T-helper 2 cell treated with Interferon-gamma antibody and Interleukin-4, amounts not matched to agents 5 μg/mL and 100 μg/mL, for 36 hours (primary cell): ENCODE measurements at regions not wholly inside any gene's neighbourhood (a gene's known extent, or its start where the extent isn't known, plus 50 kb on each side); places are given as distances from the start of the nearest gene placed in this dataset.

Experiments used
- DNase-seq: peaks from one replicate; pipeline ENCODE4 v3.0.0; 2021; ENCODE audit warnings: low spot score
- H3K27ac Mint-ChIP-seq: one replicate; pipeline ENCODE4 v1.8.0; 2021; ENCODE audit warnings: mild to moderate bottlenecking, mixed read lengths
- H3K27me3 Mint-ChIP-seq: one replicate; pipeline ENCODE4 v1.8.0; 2021; ENCODE audit warnings: low read depth, mixed read lengths
- H3K36me3 Mint-ChIP-seq: one replicate; pipeline ENCODE4 v1.8.0; 2021; ENCODE audit warnings: low read depth, mixed read lengths
- H3K4me1 Mint-ChIP-seq: one replicate; pipeline ENCODE4 v1.8.0; 2021; ENCODE audit warnings: low read depth, mixed read lengths
- H3K4me3 Mint-ChIP-seq: one replicate; pipeline ENCODE4 v1.8.0; 2022; ENCODE audit warnings: mild to moderate bottlenecking, moderate library complexity, mixed read lengths
- H3K9me3 Mint-ChIP-seq: one replicate; pipeline ENCODE4 v1.8.0; 2021; ENCODE audit warnings: mixed read lengths

GRCh38 chr5:111676926-111677415 is 80.0 kb downstream of the NREP start:
- H3K27me3 Mint-ChIP-seq = peaks cover 12% of the 10 kb centered on the region
- no peaks in the 10 kb centered on the region for H3K36me3 Mint-ChIP-seq
- no peaks in the 10 kb centered on the region for H3K9me3 Mint-ChIP-seq
- no peak for DNase-seq
- H3K4me3 Mint-ChIP-seq = no peak overlapping the region
- no peak overlapping the region for H3K27ac Mint-ChIP-seq
- peaks cover 1% of the 10 kb centered on the region for H3K4me1 Mint-ChIP-seq

- peaks cover 1% of the 10 kb centered on the region for H3K4me1 Mint-ChIP-seq
- H3K27ac Mint-ChIP-seq = no peak overlapping the region
- H3K36me3 Mint-ChIP-seq = no peaks in the 10 kb centered on the region
- H3K4me3 Mint-ChIP-seq = no peak overlapping the region
- peaks cover 12% of the 10 kb centered on the region for H3K27me3 Mint-ChIP-seq
- H3K9me3 Mint-ChIP-seq = no peaks in the 10 kb centered on the region
- no peak for DNase-seq
Measured at GRCh38 chr5:111676466-111676865, 80.5 kb downstream of the NREP start.

GRCh38 chr5:111675201-111675934 is 81.6 kb downstream of the NREP start:
- H3K27me3 Mint-ChIP-seq = peaks cover 12% of the 10 kb centered on the region
- no peaks in the 10 kb centered on the region for H3K36me3 Mint-ChIP-seq
- no peaks in the 10 kb centered on the region for H3K9me3 Mint-ChIP-seq
- peaks cover 1% of the 10 kb centered on the region for H3K4me1 Mint-ChIP-seq
- H3K27ac Mint-ChIP-seq = no peak overlapping the region
- no peak overlapping the region for H3K4me3 Mint-ChIP-seq
- DNase-seq = no peak

DNA sequence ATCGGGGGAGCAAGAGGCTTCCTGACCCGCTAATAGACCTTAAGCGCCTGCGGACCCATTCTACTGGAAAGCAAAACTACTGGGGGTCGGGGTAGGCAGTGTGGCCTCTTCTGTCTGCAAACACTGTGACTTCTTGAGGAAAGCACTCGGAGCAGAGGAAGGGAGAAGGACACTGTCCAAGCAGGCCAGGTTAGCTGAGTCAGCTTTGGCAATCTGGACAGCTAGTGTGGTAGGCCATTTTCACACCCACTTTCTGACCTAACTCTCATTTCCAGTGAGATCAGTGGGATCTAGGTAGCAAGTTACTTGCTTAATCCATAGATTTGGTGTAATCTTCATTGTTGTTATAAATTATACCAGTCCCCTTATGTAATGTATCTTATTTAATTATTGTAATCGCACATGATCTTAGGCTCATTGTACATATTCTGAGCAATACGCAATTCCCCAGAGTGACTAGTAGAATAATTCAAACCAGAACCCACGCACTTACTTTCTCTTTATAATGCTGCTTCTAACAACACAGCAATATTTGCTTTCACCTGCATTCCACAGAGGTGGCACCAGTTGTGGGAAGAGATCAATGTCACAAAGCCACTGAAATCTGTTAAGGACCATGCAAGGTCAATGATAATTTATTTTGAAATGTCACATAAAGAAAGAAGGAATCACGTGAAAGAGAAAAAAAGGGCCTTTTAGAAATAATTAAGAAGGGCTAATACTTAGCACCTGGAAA is 82.9 kb downstream of the NREP start:
- H3K27me3 Mint-ChIP-seq = peaks cover 12% of the 10 kb centered on the region
- no peaks in the 10 kb centered on the region for H3K36me3 Mint-ChIP-seq
- H3K9me3 Mint-ChIP-seq = no peaks in the 10 kb centered on the region
- H3K4me3 Mint-ChIP-seq = no peak overlapping the region
- no peak overlapping the region for H3K27ac Mint-ChIP-seq
- H3K4me1 Mint-ChIP-seq = peaks cover 1% of the 10 kb centered on the region
- no peak for DNase-seq

DNA sequence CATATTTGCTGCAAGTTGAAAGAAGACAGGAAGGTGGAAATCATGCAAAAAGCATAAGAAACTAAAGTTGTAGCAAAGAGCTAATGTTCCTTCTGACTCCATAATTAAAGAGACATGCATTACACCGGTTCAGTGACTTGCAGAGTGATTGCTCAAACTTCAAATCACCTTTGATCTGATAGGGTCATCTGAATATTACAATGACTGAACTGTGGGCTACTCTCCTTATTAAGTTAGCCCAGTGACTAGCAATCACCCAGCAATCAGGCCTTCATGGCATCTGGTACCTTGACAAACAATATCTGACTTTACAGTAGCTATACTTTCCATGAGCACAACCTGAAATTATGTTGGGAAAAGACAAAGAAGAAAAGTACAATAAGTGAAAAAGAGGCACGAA is 84.9 kb downstream of the NREP start:
- peaks cover 2% of the 10 kb centered on the region for H3K4me1 Mint-ChIP-seq
- peaks cover 8% of the 10 kb centered on the region for H3K27me3 Mint-ChIP-seq
- no peaks in the 10 kb centered on the region for H3K9me3 Mint-ChIP-seq
- H3K36me3 Mint-ChIP-seq = no peaks in the 10 kb centered on the region
- no peak overlapping the region for H3K27ac Mint-ChIP-seq
- no peak for DNase-seq
- no peak overlapping the region for H3K4me3 Mint-ChIP-seq

GRCh38 chr5:111670826-111671492 is 86.0 kb downstream of the NREP start:
- H3K27me3 Mint-ChIP-seq = peaks cover 3% of the 10 kb centered on the region
- H3K36me3 Mint-ChIP-seq = no peaks in the 10 kb centered on the region
- no peak overlapping the region for H3K4me3 Mint-ChIP-seq
- no peaks in the 10 kb centered on the region for H3K9me3 Mint-ChIP-seq
- no peak for DNase-seq
- no peak overlapping the region for H3K27ac Mint-ChIP-seq
- H3K4me1 Mint-ChIP-seq = peaks cover 6% of the 10 kb centered on the region

DNA sequence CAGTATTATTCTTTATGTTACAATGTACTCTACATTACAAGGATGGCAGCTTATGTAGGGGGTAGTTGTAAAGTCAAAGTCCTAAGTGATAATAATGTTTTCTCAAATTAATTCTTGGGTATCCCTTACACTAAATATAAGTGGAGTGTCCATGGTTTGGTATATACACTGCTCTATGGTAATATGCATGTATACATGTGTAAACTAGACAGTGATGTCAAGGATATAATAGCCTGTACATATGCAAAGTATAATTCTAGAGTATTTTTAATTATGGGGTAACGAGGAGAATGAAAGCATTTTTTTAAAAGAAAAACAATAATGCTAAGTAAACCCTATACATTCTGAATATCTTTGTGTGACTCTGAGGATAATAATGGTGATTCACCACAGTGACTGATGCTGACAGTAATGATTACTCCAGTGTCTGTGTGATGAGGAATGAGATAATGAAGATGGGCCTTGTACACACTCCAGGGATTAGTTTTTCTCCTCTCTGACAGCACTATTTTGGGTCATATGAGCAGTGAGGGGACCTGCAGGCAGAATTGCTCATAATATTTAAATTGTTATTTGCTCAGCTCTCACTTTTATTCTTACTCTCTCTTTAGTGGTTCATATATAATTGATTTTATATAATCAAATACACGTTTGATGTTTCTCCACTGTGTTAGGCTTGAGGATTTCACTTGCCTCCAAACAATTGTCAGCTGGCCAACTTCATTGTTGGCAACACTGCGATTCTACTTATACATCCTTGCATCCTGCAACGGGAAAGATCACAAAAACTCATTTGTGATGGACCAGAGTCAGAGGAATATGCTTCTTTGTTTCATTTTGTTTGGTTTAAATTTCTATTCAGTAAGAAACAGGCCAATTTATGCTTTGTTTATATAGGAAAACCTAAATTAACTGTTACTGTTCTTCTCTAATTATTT is 88.2 kb downstream of the NREP start:
- no peak overlapping the region for H3K27ac Mint-ChIP-seq
- no peaks in the 10 kb centered on the region for H3K36me3 Mint-ChIP-seq
- DNase-seq = no peak
- H3K4me3 Mint-ChIP-seq = no peak overlapping the region
- H3K27me3 Mint-ChIP-seq = peaks cover under 1% of the 10 kb centered on the region
- no peaks in the 10 kb centered on the region for H3K9me3 Mint-ChIP-seq
- H3K4me1 Mint-ChIP-seq = peaks cover 6% of the 10 kb centered on the region

DNA sequence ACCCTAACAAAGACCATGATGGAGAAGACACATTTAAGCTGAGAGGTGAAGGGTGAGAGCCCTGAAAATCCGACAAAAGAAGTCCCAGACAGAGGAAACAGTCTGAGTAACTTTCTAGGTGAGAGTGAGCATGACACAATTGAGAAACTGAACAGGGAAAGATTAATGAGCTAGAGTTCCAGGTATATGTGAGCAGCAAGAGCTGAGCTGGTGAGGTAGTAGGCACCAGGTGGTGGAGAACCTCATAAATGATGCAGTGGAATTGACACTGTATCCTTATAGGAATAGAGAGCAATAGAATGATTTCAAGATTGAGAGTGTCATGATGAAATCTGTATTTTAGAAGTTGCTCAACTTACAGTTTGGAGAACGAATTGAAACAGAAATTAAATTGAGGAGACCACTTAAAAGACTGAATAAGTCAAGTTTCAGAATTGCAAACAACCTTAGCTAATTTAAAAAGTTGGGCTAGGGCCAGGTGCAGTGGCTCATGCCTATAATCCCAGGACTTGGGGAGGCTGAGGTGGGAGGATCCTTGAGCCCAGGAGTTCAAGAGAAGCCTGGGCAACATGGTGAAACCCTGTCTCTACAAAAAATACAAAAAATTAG is 89.8 kb downstream of the NREP start:
- Mint-ChIP-seq H3K4me3 (no peak overlapping the region), H3K4me1 (peaks cover 5% of the 10 kb centered on the region), H3K9me3 (no peaks in the 10 kb centered on the region), H3K27ac (no peak overlapping the region), H3K36me3 (no peaks in the 10 kb centered on the region), H3K27me3 (peaks cover 3% of the 10 kb centered on the region)
- DNase-seq = no peak

DNA sequence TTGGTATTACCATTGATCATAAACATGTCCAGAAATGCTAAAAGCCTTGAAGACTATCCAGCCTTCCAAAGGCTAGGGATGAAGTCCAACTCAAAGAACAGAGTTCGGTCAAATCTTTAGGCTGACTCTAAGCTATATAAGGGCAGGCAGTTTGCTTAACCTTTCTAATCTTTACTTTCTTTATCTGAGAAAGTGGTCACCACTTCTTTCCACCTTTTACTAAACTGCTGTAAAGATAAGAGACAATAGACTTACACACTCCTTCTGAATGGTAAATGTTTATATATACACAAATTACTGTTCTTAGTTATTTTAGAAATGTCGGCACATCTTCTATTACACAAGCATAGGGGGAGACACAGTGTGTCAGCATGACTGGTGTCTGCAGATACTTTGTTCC is 100.4 kb downstream of the NREP start:
- Mint-ChIP-seq H3K4me1 (peaks cover 1% of the 10 kb centered on the region), H3K36me3 (no peaks in the 10 kb centered on the region), H3K9me3 (peaks cover 21% of the 10 kb centered on the region), H3K4me3 (no peak overlapping the region), H3K27me3 (peaks cover 4% of the 10 kb centered on the region), H3K27ac (no peak overlapping the region)
- no peak for DNase-seq

- Mint-ChIP-seq H3K27ac (no peak overlapping the region), H3K36me3 (no peaks in the 10 kb centered on the region), H3K4me1 (peaks cover 1% of the 10 kb centered on the region), H3K9me3 (peaks cover 18% of the 10 kb centered on the region), H3K4me3 (no peak overlapping the region), H3K27me3 (peaks cover 4% of the 10 kb centered on the region)
- no peak for DNase-seq
Measured at GRCh38 chr5:111655169-111655924, 101.6 kb downstream of the NREP start.

DNA sequence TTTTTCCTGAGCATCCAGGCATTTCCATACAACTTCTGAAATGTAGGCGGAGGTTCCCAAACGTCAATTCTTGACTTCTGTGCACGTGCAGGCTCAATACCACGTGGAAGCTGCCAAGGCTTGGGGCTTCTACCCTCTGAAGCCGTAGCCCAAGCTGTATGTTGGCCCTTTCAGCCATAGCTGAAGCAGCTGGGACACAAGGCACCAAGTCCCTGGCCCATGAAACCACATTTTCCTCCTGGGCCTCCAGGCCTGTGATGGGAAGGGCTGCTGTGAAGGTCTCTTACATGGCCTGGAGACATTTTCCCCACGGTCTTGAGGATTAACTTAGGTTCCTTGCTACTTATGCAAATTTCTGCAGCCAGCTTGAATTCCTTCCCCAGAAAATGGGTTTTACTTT is 103.6 kb downstream of the NREP start:
- Mint-ChIP-seq H3K36me3 (no peaks in the 10 kb centered on the region), H3K9me3 (peaks cover 14% of the 10 kb centered on the region), H3K4me1 (peaks cover 1% of the 10 kb centered on the region), H3K27ac (no peak overlapping the region), H3K4me3 (no peak overlapping the region), H3K27me3 (peaks cover 4% of the 10 kb centered on the region)
- no peak for DNase-seq

DNA sequence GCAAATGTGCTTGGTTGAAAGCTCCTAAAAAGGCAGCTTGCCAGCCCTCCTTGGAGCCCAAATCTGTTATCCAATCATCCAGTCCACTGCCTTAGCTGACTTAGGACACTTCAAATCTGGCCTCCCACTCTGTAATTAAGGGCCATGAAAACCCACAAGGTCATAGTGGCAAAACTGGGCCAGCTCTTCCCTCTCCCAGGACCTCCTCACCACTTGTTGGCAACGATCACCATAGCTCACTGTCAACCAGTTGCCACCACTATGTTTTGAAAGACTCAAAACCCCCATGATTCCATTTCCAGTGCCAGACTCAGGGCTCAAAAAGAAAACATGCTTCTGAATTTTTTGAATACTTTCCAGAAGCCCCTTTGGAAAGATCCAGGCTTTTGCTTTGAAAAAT is 107.5 kb downstream of the NREP start:
- Mint-ChIP-seq H3K36me3 (no peaks in the 10 kb centered on the region), H3K27me3 (peaks cover 6% of the 10 kb centered on the region)

More for the DNA sequence above, 107.5 kb downstream of the NREP start:
- DNase-seq = no peak
- H3K9me3 Mint-ChIP-seq = peaks cover 14% of the 10 kb centered on the region
- peaks cover 1% of the 10 kb centered on the region for H3K4me1 Mint-ChIP-seq
- H3K4me3 Mint-ChIP-seq = no peak overlapping the region
- H3K27ac Mint-ChIP-seq = no peak overlapping the region
